B cell (primary cell): ENCODE measurements at regions not wholly inside any gene's neighbourhood (a gene's known extent, or its start where the extent isn't known, plus 50 kb on each side); places are given as distances from the start of the nearest gene placed in this dataset.

Experiments used
- ATAC-seq: fragments of 200-7000 bp; cut with Tn5 transposase; one replicate; pipeline ENCODE4 v1.10.0; 2021; ENCODE audit warnings: low read depth, mild to moderate bottlenecking, moderate number of reproducible peaks, moderate library complexity
- CTCF ChIA-PET: fragments of 350-600 bp; sonication (Branson Sonifier 250); formaldehyde crosslinking; loops from one replicate; lab custom pipeline; 2021; ENCODE audit warnings: antibody characterized with exemption, inconsistent platforms; lab: Charles Lee
- POLR2A ChIA-PET: fragments of 350-600 bp; sonication (Branson Sonifier 250); formaldehyde crosslinking; loops from one replicate; lab custom pipeline; 2021; ENCODE audit warnings: antibody characterized with exemption; lab: Charles Lee
- DNase-seq: peaks from one replicate; pipeline ENCODE4 v3.0.0; 2013
- H2AFZ ChIP-seq: 2 replicates; pipeline ENCODE4 v1.6.1; 2012; ENCODE audit warnings: mild to moderate bottlenecking, low read depth, low read length; ENCODE audit not compliant: insufficient read depth, poor library complexity, severe bottlenecking
- H3K27ac ChIP-seq, 2 donors: 1 replicate in 1 of 2; 2 replicates in 1 of 2; pipeline ENCODE4 v1.5.1; 2012 to 2013; ENCODE audit warnings: low read length in 2 of 2, mild to moderate bottlenecking in 2 of 2, moderate library complexity in 1 of 2
- H3K27me3 ChIP-seq, 4 experiments: fragments of 200-600 bp in 1 of 4; sonication (generic) in 1 of 4; replicated peaks in 1 of 4; 1 replicate in 2 of 4; 2 replicates in 2 of 4; pipeline versions ENCODE4 v1.6.1 to v1.7.0; 2013 to 2016; ENCODE audit warnings: low read length in 3 of 4, mild to moderate bottlenecking in 2 of 4, mixed read lengths in 1 of 4, moderate library complexity in 1 of 4; ENCODE audit not compliant: insufficient read depth in 4 of 4, control insufficient read depth in 3 of 4; ENCODE audit errors: control extremely low read depth in 1 of 4
- H3K36me3 ChIP-seq, 2 experiments: replicated peaks in 1 of 2; 1 replicate in 1 of 2; 2 replicates in 1 of 2; pipeline versions ENCODE4 v1.6.1 to v1.7.1; 2013; ENCODE audit warnings: low read length in 1 of 2; ENCODE audit not compliant: insufficient read depth in 2 of 2, control insufficient read depth in 1 of 2; ENCODE audit errors: control extremely low read depth in 1 of 2, extremely low read depth in 1 of 2
- H3K4me1 ChIP-seq, 2 donors: fragments of 200-600 bp in 1 of 2; sonication (generic) in 1 of 2; 1 replicate in 1 of 2; 2 replicates in 1 of 2; pipeline versions ENCODE4 v1.5.1 to v1.6.1; 2013 to 2017; ENCODE audit warnings: low read length in 2 of 2; ENCODE audit not compliant: control insufficient read depth in 2 of 2, insufficient read depth in 2 of 2
- H3K4me2 ChIP-seq: replicated peaks from 2 replicates; pipeline ENCODE3; 2012; ENCODE audit warnings: mild to moderate bottlenecking, low read depth, low read length; ENCODE audit not compliant: poor library complexity, severe bottlenecking
- H3K4me3 ChIP-seq, 5 experiments: fragments of 200-600 bp in 1 of 5; sonication (generic) in 1 of 5; 1 replicate in 3 of 5; 2 replicates in 2 of 5; pipeline versions ENCODE4 v1.5.1 to v1.7.0; 2011 to 2016; ENCODE audit warnings: low read length in 4 of 5, mild to moderate bottlenecking in 4 of 5, low read depth in 2 of 5, control low read depth in 1 of 5, moderate library complexity in 1 of 5; ENCODE audit not compliant: insufficient read depth in 1 of 5; ENCODE audit errors: control extremely low read depth in 1 of 5, extremely low read depth in 1 of 5
- H3K79me2 ChIP-seq: fragments of 200-600 bp; sonication (generic); one replicate; pipeline ENCODE4 v1.6.0; 2016; ENCODE audit warnings: low read length; ENCODE audit not compliant: control insufficient read depth, insufficient read depth
- H3K9ac ChIP-seq: fragments of 200-600 bp; sonication (generic); 2 replicates; pipeline ENCODE4 v1.6.1; 2017; ENCODE audit warnings: mild to moderate bottlenecking, low read length, moderate library complexity
- H3K9me3 ChIP-seq, 3 donors: one replicate each; pipeline versions ENCODE4 v1.6.1 to v1.7.1; 2013; ENCODE audit warnings: low read length in 2 of 3; ENCODE audit not compliant: control insufficient read depth in 2 of 3, insufficient read depth in 1 of 3; ENCODE audit errors: control extremely low read depth in 1 of 3
- H4K20me1 ChIP-seq: 2 replicates; pipeline ENCODE4 v1.6.0; 2012; ENCODE audit warnings: mild to moderate bottlenecking, low read length; ENCODE audit not compliant: insufficient read depth, control insufficient read depth, poor library complexity, severe bottlenecking
- H3K27ac Mint-ChIP-seq: one replicate; pipeline ENCODE4 v1.8.0; 2021; ENCODE audit warnings: mixed read lengths
- H3K27me3 Mint-ChIP-seq: one replicate; pipeline ENCODE4 v1.8.0; 2021; ENCODE audit warnings: mixed read lengths
- H3K4me1 Mint-ChIP-seq: one replicate; pipeline ENCODE4 v1.8.0; 2021; ENCODE audit warnings: mixed read lengths
- H3K4me3 Mint-ChIP-seq: one replicate; pipeline ENCODE4 v1.8.0; 2021; ENCODE audit warnings: mixed read lengths
- H3K9me3 Mint-ChIP-seq: one replicate; pipeline ENCODE4 v1.8.0; 2022; ENCODE audit warnings: mixed read lengths; ENCODE audit not compliant: insufficient read depth
- EZH2 ChIP-seq: IDR thresholded peaks from 2 replicates; pipeline ENCODE4 v1.6.1; 2012; ENCODE audit warnings: borderline replicate concordance, low read depth, mild to moderate bottlenecking, moderate library complexity, low read length; ENCODE audit not compliant: insufficient read depth, poor library complexity, severe bottlenecking
- WGBS: methylation state at CpG from one replicate; pipeline ENCODE4 v1.1.5; 2013; ENCODE audit warnings: missing lambda C conversion rate; ENCODE audit not compliant: insufficient coverage; 5-methylcytosine and 5-hydroxymethylcytosine counted together
- intact Hi-C: fragments of 100-400 bp; cut with micrococcal nuclease; formaldehyde crosslinking; loops from one replicate; pipeline ENCODE4 v1.10.0; 2022
- TF ChIP-seq, protein P1 (sequence below): fragments of 200-600 bp; IDR thresholded peaks from one replicate; pipeline ENCODE4 v1.8.0; 2022; ENCODE audit warnings: antibody characterized with exemption, mild to moderate bottlenecking

DNA sequence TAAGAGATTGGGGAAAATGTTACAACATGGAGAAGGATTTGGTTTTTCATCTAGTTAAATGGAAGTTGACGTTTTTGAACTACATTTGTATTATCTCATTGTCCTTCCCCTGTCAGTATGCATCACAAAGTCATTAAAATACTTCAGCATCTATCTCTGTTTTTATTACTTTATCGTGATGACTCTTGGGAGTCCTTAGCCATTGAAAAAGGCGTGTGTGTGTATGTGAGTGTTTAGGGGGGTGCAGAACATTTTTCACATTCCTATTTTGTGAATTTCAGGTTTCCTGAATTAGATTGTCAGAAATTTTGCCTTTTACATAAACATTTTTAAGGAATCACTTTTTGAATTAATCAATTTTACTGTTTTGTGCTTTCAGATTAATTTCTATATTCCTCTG, 360.6 kb upstream of the SGO1 start:
- H3K27ac Mint-ChIP-seq = no peak overlapping the region
- H3K4me1 Mint-ChIP-seq = no peaks in the 10 kb centered on the region
- no peak for TF ChIP-seq EZH2
- TF ChIP-seq, protein P1, sequence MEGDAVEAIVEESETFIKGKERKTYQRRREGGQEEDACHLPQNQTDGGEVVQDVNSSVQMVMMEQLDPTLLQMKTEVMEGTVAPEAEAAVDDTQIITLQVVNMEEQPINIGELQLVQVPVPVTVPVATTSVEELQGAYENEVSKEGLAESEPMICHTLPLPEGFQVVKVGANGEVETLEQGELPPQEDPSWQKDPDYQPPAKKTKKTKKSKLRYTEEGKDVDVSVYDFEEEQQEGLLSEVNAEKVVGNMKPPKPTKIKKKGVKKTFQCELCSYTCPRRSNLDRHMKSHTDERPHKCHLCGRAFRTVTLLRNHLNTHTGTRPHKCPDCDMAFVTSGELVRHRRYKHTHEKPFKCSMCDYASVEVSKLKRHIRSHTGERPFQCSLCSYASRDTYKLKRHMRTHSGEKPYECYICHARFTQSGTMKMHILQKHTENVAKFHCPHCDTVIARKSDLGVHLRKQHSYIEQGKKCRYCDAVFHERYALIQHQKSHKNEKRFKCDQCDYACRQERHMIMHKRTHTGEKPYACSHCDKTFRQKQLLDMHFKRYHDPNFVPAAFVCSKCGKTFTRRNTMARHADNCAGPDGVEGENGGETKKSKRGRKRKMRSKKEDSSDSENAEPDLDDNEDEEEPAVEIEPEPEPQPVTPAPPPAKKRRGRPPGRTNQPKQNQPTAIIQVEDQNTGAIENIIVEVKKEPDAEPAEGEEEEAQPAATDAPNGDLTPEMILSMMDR = no peak
- POLR2A ChIA-PET = no interaction called here
- Histone ChIP-seq H3K79me2 (no peaks in the 10 kb centered on the region), H3K9me3 (peaks cover 0 to 12% (median 0%) of the 10 kb centered on the region in 3 donors), H3K27me3 (no peaks in the 10 kb centered on the region), H3K4me1 (no peaks in the 10 kb centered on the region), H4K20me1 (no peaks in the 10 kb centered on the region), H3K27ac (no peak overlapping the region), H3K36me3 (no peaks in the 10 kb centered on the region), H3K4me2 (no peak overlapping the region), H3K4me3 (no peak overlapping the region), H3K9ac (no peak overlapping the region), H2AFZ (no peak overlapping the region)
- H3K27me3 Mint-ChIP-seq = no peaks in the 10 kb centered on the region
- CTCF ChIA-PET = no interaction called here
- WGBS = no CpG with 5 or more reads among the region's 3 CpGs
- H3K9me3 Mint-ChIP-seq = peaks cover 4% of the 10 kb centered on the region
- no peak for ATAC-seq
- intact Hi-C loops = no loop called here
- DNase-seq = no peak
- H3K4me3 Mint-ChIP-seq = no peak overlapping the region

DNA sequence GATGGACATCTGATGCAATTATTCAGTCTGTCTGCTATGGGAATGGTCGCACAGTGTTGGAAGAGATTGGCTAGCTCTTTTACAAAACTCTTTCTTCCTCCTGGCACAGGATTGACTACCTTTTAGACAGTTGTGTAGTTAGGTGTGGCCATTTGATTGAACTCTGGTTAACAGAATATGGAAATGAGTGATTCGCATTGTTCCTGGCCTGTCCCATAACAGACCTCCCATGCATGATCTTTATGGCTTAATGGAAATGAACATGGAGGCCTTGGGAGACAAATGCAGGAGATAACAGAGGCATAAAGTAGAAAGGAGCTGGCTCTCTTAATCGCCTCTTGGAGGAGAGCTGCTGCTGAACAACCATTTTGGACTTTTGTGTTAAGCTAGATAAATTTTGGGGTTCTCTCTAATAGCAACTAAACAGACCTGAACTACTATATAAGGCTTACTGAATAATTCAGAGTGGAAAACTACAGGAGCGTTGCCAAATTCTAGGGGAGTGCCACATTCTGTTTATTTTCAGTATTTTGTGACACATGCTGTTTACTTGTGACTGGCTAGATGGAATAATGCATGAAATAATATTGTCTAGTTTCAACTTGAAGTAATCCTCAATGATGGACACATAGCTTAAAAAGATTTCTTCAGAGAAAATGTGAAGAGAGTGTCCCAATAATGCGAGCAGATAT, 357.7 kb upstream of the SGO1 start:
- H3K27ac Mint-ChIP-seq = no peak overlapping the region
- DNase-seq (no peak), ATAC-seq (no peak)
- Histone ChIP-seq H3K9ac (no peak overlapping the region), H2AFZ (no peak overlapping the region), H3K36me3 (no peaks in the 10 kb centered on the region), H3K79me2 (no peaks in the 10 kb centered on the region), H3K4me3 (no peak overlapping the region), H4K20me1 (no peaks in the 10 kb centered on the region), H3K9me3 (peaks cover 0 to 11% (median 0%) of the 10 kb centered on the region in 3 donors), H3K4me1 (no peaks in the 10 kb centered on the region), H3K4me2 (no peak overlapping the region), H3K27ac (no peak overlapping the region), H3K27me3 (no peaks in the 10 kb centered on the region)
- H3K4me3 Mint-ChIP-seq = no peak overlapping the region
- intact Hi-C loops = no loop called here
- ChIA-PET CTCF (no interaction called here), POLR2A (no interaction called here)
- 89% methylated on average over 2 of the region's 5 CpGs for WGBS
- H3K27me3 Mint-ChIP-seq = no peaks in the 10 kb centered on the region
- TF ChIP-seq, protein P1 = no peak
- no peak for TF ChIP-seq EZH2
- no peaks in the 10 kb centered on the region for H3K4me1 Mint-ChIP-seq
- peaks cover 4% of the 10 kb centered on the region for H3K9me3 Mint-ChIP-seq
